ENCODE measurements at regions not wholly inside any gene's neighbourhood (a gene's known extent, or its start where the extent isn't known, plus 50 kb on each side); places are given as distances from the start of the nearest gene placed in this dataset.

GRCh38 chr5:1681955-1682354 is 117.7 kb downstream of the MRPL36 start:
- H3K4me1 ChIP-seq, result no peaks in the 10 kb centered on the region
- H3K36me3 ChIP-seq, result no peaks in the 10 kb centered on the region
- intact Hi-C loops (cut with DNase I), result no loop called here
- peaks cover 0 to 19% (median 9%) of the 10 kb centered on the region in 4 donors for H3K9me3 ChIP-seq
- H3K27me3 ChIP-seq, result peaks cover 0 to 26% (median 0%) of the 10 kb centered on the region in 4 donors
- peak; percentile 8 for DNase-seq (ENCODE audit: extremely low spot score)
- no peak overlapping the region for H3K27ac ChIP-seq (replicated peaks in 1 of 4)
- TF ChIP-seq POLR2A (IDR thresholded peaks at IDR 0.05; ENCODE audit: low read depth) (no peak), POLR2AphosphoS5 (IDR thresholded peaks at IDR 0.05) (no peak), EP300 (IDR thresholded peaks at IDR 0.05) (no peak)
- TF ChIP-seq, protein P1, sequence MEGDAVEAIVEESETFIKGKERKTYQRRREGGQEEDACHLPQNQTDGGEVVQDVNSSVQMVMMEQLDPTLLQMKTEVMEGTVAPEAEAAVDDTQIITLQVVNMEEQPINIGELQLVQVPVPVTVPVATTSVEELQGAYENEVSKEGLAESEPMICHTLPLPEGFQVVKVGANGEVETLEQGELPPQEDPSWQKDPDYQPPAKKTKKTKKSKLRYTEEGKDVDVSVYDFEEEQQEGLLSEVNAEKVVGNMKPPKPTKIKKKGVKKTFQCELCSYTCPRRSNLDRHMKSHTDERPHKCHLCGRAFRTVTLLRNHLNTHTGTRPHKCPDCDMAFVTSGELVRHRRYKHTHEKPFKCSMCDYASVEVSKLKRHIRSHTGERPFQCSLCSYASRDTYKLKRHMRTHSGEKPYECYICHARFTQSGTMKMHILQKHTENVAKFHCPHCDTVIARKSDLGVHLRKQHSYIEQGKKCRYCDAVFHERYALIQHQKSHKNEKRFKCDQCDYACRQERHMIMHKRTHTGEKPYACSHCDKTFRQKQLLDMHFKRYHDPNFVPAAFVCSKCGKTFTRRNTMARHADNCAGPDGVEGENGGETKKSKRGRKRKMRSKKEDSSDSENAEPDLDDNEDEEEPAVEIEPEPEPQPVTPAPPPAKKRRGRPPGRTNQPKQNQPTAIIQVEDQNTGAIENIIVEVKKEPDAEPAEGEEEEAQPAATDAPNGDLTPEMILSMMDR (IDR thresholded peaks at IDR 0.05), result no peak
- WGBS, result 51% methylated on average over 6 of the region's 7 CpGs
- no peak overlapping the region for H3K4me3 ChIP-seq

DNA sequence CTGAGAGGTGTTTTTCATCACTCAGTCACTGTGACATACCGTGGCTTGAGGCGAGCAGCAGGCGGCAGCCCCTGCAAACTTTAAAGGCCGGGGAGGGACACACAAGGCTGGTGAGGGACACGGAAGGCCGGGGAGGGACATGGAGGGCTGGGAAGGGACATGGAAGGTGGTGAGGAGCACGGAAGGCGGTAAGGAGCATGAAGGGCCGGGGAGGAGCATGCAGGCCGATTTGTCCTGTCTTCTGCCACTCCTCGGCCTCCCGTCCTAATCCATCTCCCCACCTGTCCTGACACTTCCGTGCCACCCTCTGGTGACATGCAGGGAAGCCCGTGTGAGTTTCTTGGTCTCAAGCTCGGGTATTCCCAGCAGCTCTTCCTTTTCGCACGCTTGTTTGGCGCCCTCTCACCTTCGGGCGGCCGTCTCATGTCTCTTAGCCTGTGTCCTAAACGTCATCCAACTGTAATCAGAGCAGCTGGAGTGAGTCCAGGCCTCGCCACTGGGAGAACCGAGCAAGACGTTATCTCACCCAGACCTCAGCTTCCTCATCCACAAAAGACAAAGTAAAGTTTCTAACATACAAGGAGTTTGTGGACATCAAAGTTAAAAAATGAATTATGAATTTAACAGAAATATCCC is 126.5 kb downstream of the MRPL36 start:
- no peaks in the 10 kb centered on the region for H3K36me3 ChIP-seq
- no peak overlapping the region for H3K27ac ChIP-seq (replicated peaks in 1 of 4)
- 25% methylated on average over 24 of the region's 25 CpGs for WGBS
- no peak overlapping the region for H3K4me3 ChIP-seq
- H3K27me3 ChIP-seq, result peaks cover 0 to 61% (median 2%) of the 10 kb centered on the region in 4 donors
- H3K4me1 ChIP-seq, result peaks cover 0 to 2% (median 1%) of the 10 kb centered on the region in 4 donors
- H3K9me3 ChIP-seq, result peaks cover 0 to 11% (median 9%) of the 10 kb centered on the region in 4 donors
- TF ChIP-seq, protein P1 (IDR thresholded peaks at IDR 0.05), result no peak
- TF ChIP-seq POLR2AphosphoS5 (IDR thresholded peaks at IDR 0.05) (no peak), POLR2A (IDR thresholded peaks at IDR 0.05; ENCODE audit: low read depth) (no peak), EP300 (IDR thresholded peaks at IDR 0.05) (no peak)
- intact Hi-C loops (cut with DNase I), result no loop called here
- DNase-seq (ENCODE audit: extremely low spot score), result no peak

DNA sequence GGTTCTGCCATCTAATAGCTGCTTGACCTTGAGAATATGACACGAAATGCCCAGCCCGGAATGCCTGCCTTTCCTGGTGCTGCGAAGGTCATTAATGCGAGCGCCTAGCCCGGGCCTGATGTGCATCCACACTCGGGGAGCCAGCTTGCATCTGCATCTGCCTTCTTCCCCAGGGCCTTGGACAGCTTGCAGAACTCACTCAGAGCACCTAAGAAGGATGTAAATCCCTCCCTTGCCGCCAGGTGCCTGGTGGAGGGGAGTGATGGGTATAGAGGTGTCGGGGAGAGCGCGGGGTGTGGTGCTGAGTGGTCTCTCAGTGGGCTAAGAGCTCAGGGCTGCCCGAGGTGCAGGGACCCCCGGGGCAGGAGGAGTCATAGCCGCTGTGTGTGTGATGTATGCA is 127.2 kb downstream of the MRPL36 start:
- intact Hi-C loops (cut with DNase I), result no loop called here
- no peak for DNase-seq (ENCODE audit: extremely low spot score)
- H3K4me1 ChIP-seq, result peaks cover 0 to 10% (median 9%) of the 10 kb centered on the region in 4 donors

GRCh38 chr5:1671351-1671750 is 128.3 kb downstream of the MRPL36 start:
- peaks cover 4 to 20% (median 18%) of the 10 kb centered on the region in 4 donors for H3K4me1 ChIP-seq
- 85% methylated on average over 11 of the region's 11 CpGs for WGBS
- H3K36me3 ChIP-seq, result no peaks in the 10 kb centered on the region
- H3K27ac ChIP-seq (replicated peaks in 1 of 4), result no peak overlapping the region
- intact Hi-C loops (cut with DNase I), result no loop called here
- peak; percentile 86 for DNase-seq (ENCODE audit: extremely low spot score)
- H3K27me3 ChIP-seq, result peaks cover 0 to 79% (median 16%) of the 10 kb centered on the region in 4 donors
- peaks cover 0 to 9% (median 4%) of the 10 kb centered on the region in 4 donors for H3K9me3 ChIP-seq
- TF ChIP-seq POLR2A (IDR thresholded peaks at IDR 0.05; ENCODE audit: low read depth) (no peak), POLR2AphosphoS5 (IDR thresholded peaks at IDR 0.05) (no peak), EP300 (IDR thresholded peaks at IDR 0.05) (no peak)
- TF ChIP-seq, protein P1 (IDR thresholded peaks at IDR 0.05), result no peak
- no peak overlapping the region for H3K4me3 ChIP-seq

More for the DNA sequence above, 127.2 kb downstream of the MRPL36 start:
- Histone ChIP-seq H3K9me3 (peaks cover 0 to 9% (median 4%) of the 10 kb centered on the region in 4 donors), H3K36me3 (no peaks in the 10 kb centered on the region), H3K27me3 (peaks cover 0 to 69% (median 9%) of the 10 kb centered on the region in 4 donors), H3K4me3 (no peak overlapping the region), H3K27ac (replicated peaks in 1 of 4) (no peak overlapping the region)
- 58% methylated on average over 14 of the region's 14 CpGs for WGBS
- TF ChIP-seq POLR2A (IDR thresholded peaks at IDR 0.05; ENCODE audit: low read depth), result no peak

GRCh38 chr5:1670351-1670750 is 129.3 kb downstream of the MRPL36 start:
- Histone ChIP-seq H3K27me3 (peaks cover 0 to 89% (median 26%) of the 10 kb centered on the region in 4 donors), H3K27ac (replicated peaks in 1 of 4) (no peak overlapping the region), H3K4me1 (peaks cover 4 to 20% (median 19%) of the 10 kb centered on the region in 4 donors), H3K9me3 (peaks cover 0 to 9% (median 4%) of the 10 kb centered on the region in 4 donors), H3K36me3 (no peaks in the 10 kb centered on the region), H3K4me3 (no peak overlapping the region)
- TF ChIP-seq, protein P1 (IDR thresholded peaks at IDR 0.05), result no peak
- TF ChIP-seq POLR2A (IDR thresholded peaks at IDR 0.05; ENCODE audit: low read depth) (no peak), EP300 (IDR thresholded peaks at IDR 0.05) (no peak), POLR2AphosphoS5 (IDR thresholded peaks at IDR 0.05) (no peak)
- intact Hi-C loops (cut with DNase I), result no loop called here
- WGBS, result 63% methylated on average over 2 of the region's 2 CpGs
- DNase-seq (ENCODE audit: extremely low spot score), result peak; percentile 34
